ENCODE measurements at regions not wholly inside any gene's neighbourhood (a gene's known extent, or its start where the extent isn't known, plus 50 kb on each side); places are given as distances from the start of the nearest gene placed in this dataset.

DNA sequence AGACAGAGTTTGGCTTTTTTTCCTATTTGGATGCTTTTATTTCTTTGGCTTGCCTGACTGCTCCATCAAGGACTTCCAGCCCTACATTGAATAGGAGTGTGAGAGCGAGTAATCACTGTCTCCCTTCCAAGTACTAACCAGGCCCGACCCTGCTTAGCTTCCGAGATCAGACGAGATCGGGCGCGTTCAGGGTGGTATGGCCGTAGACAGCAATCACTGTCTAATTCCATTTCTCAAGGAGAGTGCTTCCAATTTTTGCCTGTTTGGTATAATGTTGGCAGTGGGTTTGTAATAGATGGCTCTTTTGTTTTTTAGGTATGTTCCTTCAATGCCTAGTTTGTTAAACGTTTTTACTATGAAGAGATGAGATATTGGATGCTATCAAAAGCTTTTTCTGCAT, 125.0 kb upstream of the PEX5L start (continued):
- TF ChIP-seq, protein P1, sequence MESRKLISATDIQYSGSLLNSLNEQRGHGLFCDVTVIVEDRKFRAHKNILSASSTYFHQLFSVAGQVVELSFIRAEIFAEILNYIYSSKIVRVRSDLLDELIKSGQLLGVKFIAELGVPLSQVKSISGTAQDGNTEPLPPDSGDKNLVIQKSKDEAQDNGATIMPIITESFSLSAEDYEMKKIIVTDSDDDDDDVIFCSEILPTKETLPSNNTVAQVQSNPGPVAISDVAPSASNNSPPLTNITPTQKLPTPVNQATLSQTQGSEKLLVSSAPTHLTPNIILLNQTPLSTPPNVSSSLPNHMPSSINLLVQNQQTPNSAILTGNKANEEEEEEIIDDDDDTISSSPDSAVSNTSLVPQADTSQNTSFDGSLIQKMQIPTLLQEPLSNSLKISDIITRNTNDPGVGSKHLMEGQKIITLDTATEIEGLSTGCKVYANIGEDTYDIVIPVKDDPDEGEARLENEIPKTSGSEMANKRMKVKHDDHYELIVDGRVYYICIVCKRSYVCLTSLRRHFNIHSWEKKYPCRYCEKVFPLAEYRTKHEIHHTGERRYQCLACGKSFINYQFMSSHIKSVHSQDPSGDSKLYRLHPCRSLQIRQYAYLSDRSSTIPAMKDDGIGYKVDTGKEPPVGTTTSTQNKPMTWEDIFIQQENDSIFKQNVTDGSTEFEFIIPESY (IDR thresholded peaks at IDR 0.05; ENCODE audit: borderline replicate concordance, low read depth) = no peak
- TF ChIP-seq RCOR1 (IDR thresholded peaks at IDR 0.05; ENCODE audit: low read length) (no peak), FOXJ3 (CRISPR knock-in tag; IDR thresholded peaks at IDR 0.05) (no peak), TCF12 (IDR thresholded peaks at IDR 0.05) (no peak)
- TF ChIP-seq, protein P2, sequence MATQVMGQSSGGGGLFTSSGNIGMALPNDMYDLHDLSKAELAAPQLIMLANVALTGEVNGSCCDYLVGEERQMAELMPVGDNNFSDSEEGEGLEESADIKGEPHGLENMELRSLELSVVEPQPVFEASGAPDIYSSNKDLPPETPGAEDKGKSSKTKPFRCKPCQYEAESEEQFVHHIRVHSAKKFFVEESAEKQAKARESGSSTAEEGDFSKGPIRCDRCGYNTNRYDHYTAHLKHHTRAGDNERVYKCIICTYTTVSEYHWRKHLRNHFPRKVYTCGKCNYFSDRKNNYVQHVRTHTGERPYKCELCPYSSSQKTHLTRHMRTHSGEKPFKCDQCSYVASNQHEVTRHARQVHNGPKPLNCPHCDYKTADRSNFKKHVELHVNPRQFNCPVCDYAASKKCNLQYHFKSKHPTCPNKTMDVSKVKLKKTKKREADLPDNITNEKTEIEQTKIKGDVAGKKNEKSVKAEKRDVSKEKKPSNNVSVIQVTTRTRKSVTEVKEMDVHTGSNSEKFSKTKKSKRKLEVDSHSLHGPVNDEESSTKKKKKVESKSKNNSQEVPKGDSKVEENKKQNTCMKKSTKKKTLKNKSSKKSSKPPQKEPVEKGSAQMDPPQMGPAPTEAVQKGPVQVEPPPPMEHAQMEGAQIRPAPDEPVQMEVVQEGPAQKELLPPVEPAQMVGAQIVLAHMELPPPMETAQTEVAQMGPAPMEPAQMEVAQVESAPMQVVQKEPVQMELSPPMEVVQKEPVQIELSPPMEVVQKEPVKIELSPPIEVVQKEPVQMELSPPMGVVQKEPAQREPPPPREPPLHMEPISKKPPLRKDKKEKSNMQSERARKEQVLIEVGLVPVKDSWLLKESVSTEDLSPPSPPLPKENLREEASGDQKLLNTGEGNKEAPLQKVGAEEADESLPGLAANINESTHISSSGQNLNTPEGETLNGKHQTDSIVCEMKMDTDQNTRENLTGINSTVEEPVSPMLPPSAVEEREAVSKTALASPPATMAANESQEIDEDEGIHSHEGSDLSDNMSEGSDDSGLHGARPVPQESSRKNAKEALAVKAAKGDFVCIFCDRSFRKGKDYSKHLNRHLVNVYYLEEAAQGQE (IDR thresholded peaks at IDR 0.05; ENCODE audit: low read depth, low read length) = no peak

DNA sequence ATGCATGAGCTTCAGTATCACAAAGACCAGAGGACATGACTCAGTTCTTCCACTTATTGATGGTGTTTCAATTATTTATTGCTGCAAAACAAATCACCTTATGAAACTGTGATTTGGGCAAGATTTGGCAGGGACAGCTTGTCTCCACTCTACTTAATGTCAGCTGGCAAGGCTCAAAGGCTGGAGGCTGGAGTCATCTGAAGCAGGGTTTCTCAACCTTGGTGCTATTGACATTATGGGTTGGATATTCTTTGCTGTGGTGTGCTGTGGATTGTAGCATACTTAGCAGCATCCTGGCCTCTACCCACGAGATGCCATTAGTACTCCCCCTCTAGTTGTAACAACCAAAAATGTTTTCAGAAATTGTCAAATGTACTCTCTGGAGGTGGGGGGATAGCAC, 138.8 kb upstream of the PEX5L start:
- no peak overlapping the region for H3K9ac ChIP-seq
- no peaks in the 10 kb centered on the region for H4K20me1 ChIP-seq (ENCODE audit: insufficient read depth)
- H3K27ac ChIP-seq (ENCODE audit: low read depth in 2 of 2, low read length in 1 of 2) = no peak overlapping the region
- H3F3A ChIP-seq (replicated peaks; ENCODE audit: insufficient read depth) = no peaks in the 10 kb centered on the region
- no peaks in the 10 kb centered on the region for H3K9me2 ChIP-seq
- no peak overlapping the region for H3K4me3 ChIP-seq (ENCODE audit: low read depth in 2 of 2, low read length in 1 of 2)
- no peaks in the 10 kb centered on the region for H3K4me1 ChIP-seq (ENCODE audit: control insufficient read depth in 1 of 2, insufficient read depth in 2 of 2, low read depth in 1 of 2, low read length in 1 of 2)
- WGBS (ENCODE audit: low lambda C conversion rate) = 0% methylated on average over 1 of the region's 1 CpG
- DNase-seq = no peak
- CTCF ChIA-PET = no interaction called here
- H3K27me3 ChIP-seq (ENCODE audit: insufficient read depth) = no peaks in the 10 kb centered on the region
- no peaks in the 10 kb centered on the region for H3K9me3 ChIP-seq
- H2AFZ ChIP-seq (ENCODE audit: low read depth) = no peak overlapping the region
- H3K4me2 ChIP-seq = no peak overlapping the region
- no peaks in the 10 kb centered on the region for H3K79me2 ChIP-seq (ENCODE audit: insufficient read depth)
- POLR2A ChIA-PET = no interaction called here
- no peaks in the 10 kb centered on the region for H3K36me3 ChIP-seq (replicated peaks in 1 of 2; ENCODE audit: control insufficient read depth in 1 of 2, insufficient read depth in 2 of 2, low read length in 1 of 2)
- TF ChIP-seq TEAD4 (IDR thresholded peaks at IDR 0.05; ENCODE audit: borderline replicate concordance, insufficient read depth) (no peak), TAF1 (IDR thresholded peaks at IDR 0.05; ENCODE audit: borderline replicate concordance, low read depth, low read length) (no peak), YY1 (IDR thresholded peaks at IDR 0.05; ENCODE audit: low read depth) (no peak), NFIC (IDR thresholded peaks at IDR 0.05; ENCODE audit: borderline replicate concordance) (no peak), FOXJ3 (CRISPR knock-in tag; IDR thresholded peaks at IDR 0.05) (no peak), RAD21 (IDR thresholded peaks at IDR 0.05; ENCODE audit: low read length) (no peak), CHD2 (IDR thresholded peaks at IDR 0.05; ENCODE audit: low read length, partially characterized antibody) (no peak), FOSL2 (IDR thresholded peaks at IDR 0.05; ENCODE audit: borderline replicate concordance, low read depth) (no peak)
- TF ChIP-seq, protein P1 (IDR thresholded peaks at IDR 0.05; ENCODE audit: borderline replicate concordance, low read depth) = no peak
- TF ChIP-seq, protein P2 (IDR thresholded peaks at IDR 0.05; ENCODE audit: low read depth, low read length) = no peak
- TF ChIP-seq, protein P3, sequence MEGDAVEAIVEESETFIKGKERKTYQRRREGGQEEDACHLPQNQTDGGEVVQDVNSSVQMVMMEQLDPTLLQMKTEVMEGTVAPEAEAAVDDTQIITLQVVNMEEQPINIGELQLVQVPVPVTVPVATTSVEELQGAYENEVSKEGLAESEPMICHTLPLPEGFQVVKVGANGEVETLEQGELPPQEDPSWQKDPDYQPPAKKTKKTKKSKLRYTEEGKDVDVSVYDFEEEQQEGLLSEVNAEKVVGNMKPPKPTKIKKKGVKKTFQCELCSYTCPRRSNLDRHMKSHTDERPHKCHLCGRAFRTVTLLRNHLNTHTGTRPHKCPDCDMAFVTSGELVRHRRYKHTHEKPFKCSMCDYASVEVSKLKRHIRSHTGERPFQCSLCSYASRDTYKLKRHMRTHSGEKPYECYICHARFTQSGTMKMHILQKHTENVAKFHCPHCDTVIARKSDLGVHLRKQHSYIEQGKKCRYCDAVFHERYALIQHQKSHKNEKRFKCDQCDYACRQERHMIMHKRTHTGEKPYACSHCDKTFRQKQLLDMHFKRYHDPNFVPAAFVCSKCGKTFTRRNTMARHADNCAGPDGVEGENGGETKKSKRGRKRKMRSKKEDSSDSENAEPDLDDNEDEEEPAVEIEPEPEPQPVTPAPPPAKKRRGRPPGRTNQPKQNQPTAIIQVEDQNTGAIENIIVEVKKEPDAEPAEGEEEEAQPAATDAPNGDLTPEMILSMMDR (IDR thresholded peaks at IDR 0.05) = no peak
- TF ChIP-seq, protein P4, sequence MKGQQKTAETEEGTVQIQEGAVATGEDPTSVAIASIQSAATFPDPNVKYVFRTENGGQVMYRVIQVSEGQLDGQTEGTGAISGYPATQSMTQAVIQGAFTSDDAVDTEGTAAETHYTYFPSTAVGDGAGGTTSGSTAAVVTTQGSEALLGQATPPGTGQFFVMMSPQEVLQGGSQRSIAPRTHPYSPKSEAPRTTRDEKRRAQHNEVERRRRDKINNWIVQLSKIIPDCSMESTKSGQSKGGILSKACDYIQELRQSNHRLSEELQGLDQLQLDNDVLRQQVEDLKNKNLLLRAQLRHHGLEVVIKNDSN (IDR thresholded peaks at IDR 0.05; ENCODE audit: borderline replicate concordance, low read depth) = no peak
- TF ChIP-seq, protein P5, sequence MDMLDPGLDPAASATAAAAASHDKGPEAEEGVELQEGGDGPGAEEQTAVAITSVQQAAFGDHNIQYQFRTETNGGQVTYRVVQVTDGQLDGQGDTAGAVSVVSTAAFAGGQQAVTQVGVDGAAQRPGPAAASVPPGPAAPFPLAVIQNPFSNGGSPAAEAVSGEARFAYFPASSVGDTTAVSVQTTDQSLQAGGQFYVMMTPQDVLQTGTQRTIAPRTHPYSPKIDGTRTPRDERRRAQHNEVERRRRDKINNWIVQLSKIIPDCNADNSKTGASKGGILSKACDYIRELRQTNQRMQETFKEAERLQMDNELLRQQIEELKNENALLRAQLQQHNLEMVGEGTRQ (IDR thresholded peaks at IDR 0.05; ENCODE audit: borderline replicate concordance, low read depth, low read length) = no peak

Measured in SK-N-SH (cell line).